GM08714 (cell line): ENCODE measurements at regions not wholly inside any gene's neighbourhood (a gene's known extent, or its start where the extent isn't known, plus 50 kb on each side); places are given as distances from the start of the nearest gene placed in this dataset.
"Not testable (repeated sequence)": the region's sequence is repeated elsewhere in the genome, so short reads cannot be mapped to it uniquely, and the experiment has no call there.

Experiments
- H3K4me3 ChIP-seq: fragments of 200-500 bp; sonication (Bioruptor generic); 2 replicates; pipeline ENCODE4 v1.5.1; 2014; ENCODE audit warnings: mild to moderate bottlenecking, low read length, inconsistent platforms
- ZNF274 ChIP-seq: IDR thresholded peaks from 2 replicates; pipeline ENCODE4 v1.6.1; 2012; ENCODE audit warnings: mild to moderate bottlenecking, low read depth, low read length

- not testable (repeated sequence) for H3K4me3 ChIP-seq
These were observed 115.0 kb upstream of the NBPF11 start for GRCh38 chr1:148267066-148267465.

- no peak overlapping the region for H3K4me3 ChIP-seq
- no peak for TF ChIP-seq ZNF274
These were observed 112.5 kb upstream of the NBPF11 start for GRCh38 chr1:148264374-148265276.

- TF ChIP-seq ZNF274 = no peak
- peak overlapping the region; percentile 63 for H3K4me3 ChIP-seq
These were observed 111.8 kb upstream of the NBPF11 start for GRCh38 chr1:148263906-148264255.

- peak overlapping the region; percentile 63 for H3K4me3 ChIP-seq
- no peak for TF ChIP-seq ZNF274
These were observed 111.2 kb upstream of the NBPF11 start for GRCh38 chr1:148263128-148263905.

- H3K4me3 ChIP-seq = not testable (repeated sequence)
These were observed 109.6 kb upstream of the NBPF11 start for GRCh38 chr1:148261684-148262083.

- not testable (repeated sequence) for H3K4me3 ChIP-seq
These were observed 105.8 kb upstream of the NBPF11 start for GRCh38 chr1:148257886-148258285.

GRCh38 chr1:148254611-148255429, 102.7 kb upstream of the NBPF11 start:
- not testable (repeated sequence) for H3K4me3 ChIP-seq

- not testable (repeated sequence) for H3K4me3 ChIP-seq
These were observed 101.7 kb upstream of the NBPF11 start for GRCh38 chr1:148253808-148254207.

- H3K4me3 ChIP-seq = not testable (repeated sequence)
These were observed 96.7 kb upstream of the NBPF11 start for GRCh38 chr1:148248798-148249197.

GRCh38 chr1:148246258-148246861, 94.3 kb upstream of the NBPF11 start:
- H3K4me3 ChIP-seq = not testable (repeated sequence)

- H3K4me3 ChIP-seq = not testable (repeated sequence)
These were observed 93.8 kb upstream of the NBPF11 start for GRCh38 chr1:148245843-148246242.

- not testable (repeated sequence) for H3K4me3 ChIP-seq
These were observed 93.4 kb upstream of the NBPF11 start for GRCh38 chr1:148245443-148245842.

GRCh38 chr1:148233250-148233649, 81.2 kb upstream of the NBPF11 start:
- H3K4me3 ChIP-seq = not testable (repeated sequence)

GRCh38 chr1:148228846-148229245, 76.8 kb upstream of the NBPF11 start:
- H3K4me3 ChIP-seq = not testable (repeated sequence)

GRCh38 chr1:148222399-148223159, 70.5 kb upstream of the NBPF11 start:
- H3K4me3 ChIP-seq = not testable (repeated sequence)

GRCh38 chr1:148221593-148221992, 69.5 kb upstream of the NBPF11 start:
- not testable (repeated sequence) for H3K4me3 ChIP-seq

GRCh38 chr1:148219229-148219628, 67.1 kb upstream of the NBPF11 start:
- not testable (repeated sequence) for H3K4me3 ChIP-seq

- H3K4me3 ChIP-seq = not testable (repeated sequence)
These were observed 59.1 kb upstream of the NBPF11 start for GRCh38 chr1:148211191-148211590.

GRCh38 chr1:148210624-148211023, 58.5 kb upstream of the NBPF11 start:
- H3K4me3 ChIP-seq = not testable (repeated sequence)

GRCh38 chr1:148210166-148210565, 58.1 kb upstream of the NBPF11 start:
- H3K4me3 ChIP-seq = not testable (repeated sequence)
